HG02870 (cell line): ENCODE measurements at regions not wholly inside any gene's neighbourhood (a gene's known extent, or its start where the extent isn't known, plus 50 kb on each side); places are given as distances from the start of the nearest gene placed in this dataset.
"Not testable (repeated sequence)": the region's sequence is repeated elsewhere in the genome, so short reads cannot be mapped to it uniquely, and the experiment has no call there.

Experiments used
- ATAC-seq: cut with Tn5 transposase; IDR thresholded peaks from one replicate; pipeline ENCODE4 v1.9.1; 2021; ENCODE audit warnings: mild to moderate bottlenecking, moderate library complexity; ENCODE audit not compliant: unreplicated experiment

DNA sequence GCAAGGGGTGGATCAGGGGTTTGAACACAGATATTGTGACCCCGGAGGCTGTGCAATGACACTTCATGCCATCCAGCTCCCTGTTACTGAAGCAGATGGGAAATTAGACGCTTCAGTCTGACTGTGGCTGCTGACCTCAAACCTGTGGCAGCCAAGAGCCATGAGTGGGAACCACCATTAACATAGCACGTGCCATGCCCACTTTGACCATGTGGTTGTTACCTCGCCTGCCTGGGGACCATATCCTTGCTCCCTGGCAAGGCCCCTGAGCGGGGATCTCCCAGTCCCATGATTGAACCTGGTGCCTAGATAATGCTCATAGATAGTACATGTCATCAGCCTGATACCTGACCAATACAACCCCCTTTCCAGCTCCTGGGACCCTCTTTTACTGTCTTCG is 68.9 kb downstream of the CYP26B1 start:
- ATAC-seq: no peak

DNA sequence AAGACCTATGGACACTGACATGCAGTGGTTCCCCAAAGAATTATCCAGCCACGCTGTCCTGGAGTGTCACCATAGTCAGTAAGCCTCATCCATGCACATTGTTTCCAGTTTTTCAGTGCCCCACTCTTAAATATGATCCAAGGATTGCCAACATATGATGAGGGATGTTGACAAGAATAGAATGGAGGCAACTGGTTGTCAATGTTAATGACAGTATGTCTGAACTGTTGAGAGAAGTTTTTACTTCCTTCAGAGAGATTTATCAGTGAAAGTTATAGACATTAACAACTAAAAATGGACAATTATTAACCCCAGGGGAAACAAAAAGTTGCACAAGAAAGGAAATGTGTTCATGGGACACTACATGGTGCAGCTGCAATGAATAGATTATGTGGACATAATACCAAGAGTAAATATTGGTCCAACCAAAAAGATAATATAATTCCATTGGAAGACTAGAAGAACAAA is 69.9 kb downstream of the CYP26B1 start:
- no peak for ATAC-seq

DNA sequence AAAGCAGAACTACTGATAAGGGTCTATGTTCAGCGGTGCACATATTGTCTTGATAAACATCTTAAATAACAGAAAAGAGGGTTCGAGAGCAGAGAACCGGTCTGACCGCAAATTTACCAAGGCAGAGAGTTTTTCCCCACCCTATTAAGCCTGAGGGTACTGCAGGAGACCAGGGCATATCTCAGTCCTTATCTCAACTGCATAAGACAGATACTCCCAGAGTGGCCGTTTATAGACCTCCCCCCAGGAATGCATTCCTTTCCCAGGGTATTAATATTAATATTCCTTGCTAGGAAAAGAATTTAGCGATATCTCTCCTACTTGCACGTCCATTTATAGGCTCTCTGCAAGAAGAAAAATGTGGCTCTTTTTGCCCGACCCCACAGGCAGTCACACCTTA is 74.3 kb downstream of the CYP26B1 start:
- not testable (repeated sequence) for ATAC-seq

DNA sequence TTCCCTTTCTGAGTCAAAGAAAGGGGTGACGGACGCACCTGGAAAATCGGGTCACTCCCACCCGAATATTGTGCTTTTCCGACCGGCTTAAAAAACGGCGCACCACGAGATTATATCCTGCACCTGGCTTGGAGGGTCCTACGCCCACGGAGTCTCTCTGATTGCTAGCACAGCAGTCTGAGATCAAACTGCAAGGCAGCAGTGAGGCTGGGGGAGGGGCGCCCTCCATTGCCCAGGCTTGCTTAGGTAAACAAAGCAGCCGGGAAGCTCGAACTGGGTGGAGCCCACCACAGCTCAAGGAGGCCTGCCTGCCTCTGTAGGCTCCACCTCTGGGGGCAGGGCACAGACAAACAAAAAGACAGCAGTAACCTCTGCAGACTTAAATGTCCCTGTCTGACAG is 83.5 kb downstream of the CYP26B1 start:
- not testable (repeated sequence) for ATAC-seq

DNA sequence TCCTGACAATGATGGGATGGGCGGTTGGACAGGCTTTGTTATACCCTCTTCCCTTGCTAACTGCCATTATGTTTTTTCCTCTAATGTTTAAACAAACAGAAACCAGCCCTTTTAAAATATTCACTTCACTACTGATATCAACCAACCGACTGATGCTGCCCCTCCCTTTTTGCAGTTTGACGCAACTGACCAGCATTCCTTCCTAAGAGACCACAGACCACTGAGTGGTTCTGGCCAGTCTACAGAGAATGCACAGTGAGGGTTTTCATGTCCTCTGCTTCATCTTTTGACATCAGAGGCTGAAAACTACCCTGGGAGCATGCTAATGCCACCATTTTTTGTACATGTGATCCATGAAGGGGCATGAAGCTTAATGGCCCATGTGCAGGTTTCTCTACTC is 85.3 kb downstream of the CYP26B1 start:
- no peak for ATAC-seq

DNA sequence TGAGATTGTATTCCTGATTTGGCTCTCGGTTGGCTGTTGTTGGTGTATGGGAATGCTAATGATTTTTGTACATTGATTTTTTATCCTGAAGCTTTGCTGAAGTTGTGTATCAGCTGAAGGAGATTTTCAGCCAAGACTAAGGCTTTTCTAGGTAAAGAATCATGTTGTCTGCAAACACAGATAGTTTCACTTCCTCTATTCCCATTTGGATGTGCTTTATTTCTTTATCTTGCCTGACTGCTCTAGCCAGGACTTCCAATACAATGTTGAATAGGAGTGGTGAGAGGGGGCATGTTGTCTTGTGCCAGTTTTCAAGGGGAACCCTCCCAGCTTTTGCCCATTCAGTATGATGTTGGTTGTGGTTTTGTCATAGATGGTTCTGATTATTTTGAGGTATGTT is 90.4 kb downstream of the CYP26B1 start:
- ATAC-seq: no peak

DNA sequence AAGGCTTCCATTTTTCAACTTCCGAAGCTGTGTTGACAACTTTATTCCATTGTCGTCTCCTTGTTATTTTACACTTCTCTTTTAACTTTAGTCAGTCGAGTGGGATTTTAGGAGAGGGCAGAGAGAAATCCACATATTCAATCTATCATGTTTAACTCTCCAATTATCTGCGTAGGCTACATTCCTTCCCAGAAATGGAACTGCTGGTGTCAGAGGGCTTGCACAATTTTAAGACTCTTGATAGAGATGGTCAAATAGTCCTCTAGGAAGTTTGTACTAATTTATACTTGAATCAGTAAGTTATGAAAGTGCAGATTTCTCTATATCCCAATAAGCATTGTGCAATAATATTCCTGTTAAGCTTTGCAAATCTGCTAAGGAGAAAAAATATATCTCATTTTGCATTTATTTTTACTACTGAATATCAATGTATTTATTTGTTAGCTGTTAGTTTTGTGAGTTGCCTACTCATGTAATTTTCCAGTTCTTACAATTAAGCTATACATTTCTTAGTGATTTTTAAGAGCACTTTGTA is 95.6 kb downstream of the CYP26B1 start:
- ATAC-seq: no peak

DNA sequence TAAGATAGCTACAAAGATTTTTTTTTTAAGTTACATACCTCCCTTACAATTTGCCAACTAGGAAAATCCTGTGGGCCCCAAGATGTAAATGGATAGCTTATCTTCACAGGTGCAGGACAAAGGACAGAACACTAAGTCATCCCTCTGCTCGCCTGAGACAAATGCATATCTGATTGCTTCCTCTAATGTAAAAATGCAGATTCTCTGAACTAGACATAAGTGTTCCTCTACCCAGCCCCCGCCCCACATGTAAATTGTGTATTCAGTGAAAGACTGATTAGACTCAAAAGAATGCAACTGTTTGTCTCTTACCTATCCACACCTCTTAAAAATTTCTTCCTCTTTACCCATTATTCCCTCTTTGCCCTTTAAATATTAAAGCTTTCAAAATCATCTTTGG is 96.5 kb downstream of the CYP26B1 start:
- no peak for ATAC-seq

DNA sequence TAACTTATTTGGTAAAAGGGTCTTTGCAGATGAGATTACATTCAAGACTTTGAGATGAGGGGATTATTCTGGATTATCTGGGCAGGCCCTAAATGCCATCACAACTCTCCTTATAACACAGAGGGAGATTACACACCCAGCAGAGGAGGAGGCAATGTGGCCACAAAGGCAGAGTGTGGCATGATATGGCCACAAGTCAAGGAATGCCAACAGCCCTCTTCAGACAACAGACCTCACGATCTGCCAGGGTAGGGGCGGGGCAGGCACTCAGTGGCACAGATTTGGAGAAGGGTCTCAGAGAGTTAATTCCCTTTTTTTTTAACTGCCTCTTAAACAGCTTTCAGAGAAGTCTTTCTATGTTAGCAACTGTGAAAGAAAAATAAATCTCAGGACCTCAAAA is 96.9 kb downstream of the CYP26B1 start:
- no peak for ATAC-seq

DNA sequence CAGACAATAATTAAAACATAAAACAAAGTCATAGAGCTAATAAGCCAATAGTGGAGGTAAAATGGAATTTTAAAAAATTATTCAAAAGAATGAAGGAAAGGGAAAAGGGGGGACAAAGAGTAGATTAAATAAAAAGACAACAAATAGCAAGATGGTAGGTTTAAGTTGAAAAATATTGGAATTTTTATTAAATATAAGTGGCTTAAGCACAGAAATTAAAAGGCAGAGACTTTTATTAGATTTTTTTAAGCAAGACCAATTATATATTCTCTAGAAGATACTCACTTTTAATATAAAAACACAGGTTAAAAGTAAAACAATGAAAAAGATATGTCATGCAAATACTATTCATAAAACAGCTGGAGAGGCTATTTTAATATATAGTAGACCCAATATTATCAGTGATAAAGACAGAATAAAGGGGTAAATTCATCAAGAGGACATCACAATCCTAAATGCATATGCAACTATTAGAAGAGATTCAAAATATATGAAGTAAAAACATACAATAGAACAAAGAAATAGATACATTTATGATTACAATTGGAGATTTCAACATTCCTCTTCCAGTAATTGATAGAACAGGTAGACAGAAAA is 98.7 kb downstream of the CYP26B1 start:
- no peak for ATAC-seq

DNA sequence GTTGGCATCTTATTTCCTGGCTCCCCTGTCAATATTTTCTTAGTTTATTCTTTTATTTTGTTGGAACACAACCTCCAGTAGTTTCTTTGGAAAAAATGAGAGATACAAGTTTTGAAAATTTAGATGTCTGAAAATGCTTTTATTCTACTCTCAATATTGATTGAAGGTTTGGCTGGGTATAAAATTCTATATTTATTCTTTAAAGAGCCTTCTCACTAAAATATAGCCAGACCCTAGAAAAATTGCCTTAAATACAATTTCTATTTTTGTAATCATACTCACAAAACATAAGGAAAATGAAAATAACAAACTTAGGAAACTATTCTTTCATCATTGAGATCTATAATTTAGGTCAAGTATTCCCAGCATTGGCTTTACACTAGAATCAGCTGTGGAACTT is 103.7 kb downstream of the CYP26B1 start:
- ATAC-seq: no peak

DNA sequence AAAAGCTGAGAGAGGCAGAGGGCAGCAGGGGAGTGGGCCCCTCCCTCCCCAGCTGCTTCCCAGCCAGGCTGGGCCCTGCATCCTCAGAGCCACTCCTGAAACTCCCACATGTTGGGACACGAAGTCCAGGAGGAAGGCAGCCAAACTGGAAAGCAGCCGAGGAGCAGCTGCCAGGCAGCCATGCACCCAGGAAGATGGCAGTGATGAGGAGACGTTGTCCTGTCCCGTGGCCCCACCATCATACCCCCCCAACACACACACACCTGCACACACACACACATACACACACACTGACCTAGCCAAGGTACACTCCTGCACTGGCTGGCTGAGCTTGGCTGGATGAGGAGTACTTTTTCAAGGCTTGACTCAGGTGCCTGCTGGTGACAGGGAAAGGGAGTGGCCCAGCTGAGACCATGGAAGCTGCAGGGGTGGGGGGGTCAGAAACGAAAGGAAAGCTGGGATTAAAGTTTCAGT is 106.0 kb downstream of the CYP26B1 start:
- no peak for ATAC-seq

DNA sequence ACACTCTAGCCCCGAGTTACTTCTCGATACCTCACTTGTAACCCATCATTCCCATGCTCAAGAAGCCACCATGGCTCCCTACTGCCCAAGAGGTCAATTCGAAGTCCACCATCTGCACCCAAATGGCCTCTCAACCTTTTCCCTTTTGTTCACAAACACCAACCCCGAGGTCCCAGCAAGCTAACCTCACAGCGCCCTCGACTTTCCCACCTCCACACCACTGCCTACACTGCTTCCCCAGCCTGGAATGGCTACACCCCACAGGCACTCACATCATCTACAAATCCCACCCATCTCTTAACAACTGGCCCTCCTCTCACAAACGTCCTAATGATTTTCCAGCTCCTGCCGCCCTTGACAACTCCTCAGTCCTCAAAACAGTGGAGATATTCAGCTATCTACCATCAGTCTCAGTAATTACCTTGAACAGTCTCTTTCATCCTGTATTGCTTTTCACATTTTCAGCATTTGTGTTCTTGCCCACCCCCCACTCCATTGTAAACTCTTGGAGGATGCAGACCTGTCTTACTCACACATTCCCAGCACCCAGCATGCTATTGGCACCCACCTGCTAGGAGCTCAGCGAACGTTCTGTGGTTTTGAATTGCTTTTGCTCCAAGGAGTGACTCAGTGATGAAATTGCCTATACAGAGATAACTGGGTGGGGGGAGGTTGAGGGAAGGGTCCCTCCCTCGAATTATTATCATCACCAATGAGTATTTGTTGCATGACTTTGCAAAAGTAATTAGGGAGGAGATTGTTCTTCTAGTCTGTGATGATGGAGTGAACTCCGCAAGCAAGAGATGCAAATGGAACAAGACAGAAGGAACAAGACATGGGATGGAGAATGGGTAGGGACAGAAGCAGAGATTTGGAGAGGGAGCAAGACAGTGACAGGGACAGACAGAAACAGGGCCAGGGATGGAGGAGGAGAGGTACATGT is 106.8 kb downstream of the CYP26B1 start:
- no peak for ATAC-seq

DNA sequence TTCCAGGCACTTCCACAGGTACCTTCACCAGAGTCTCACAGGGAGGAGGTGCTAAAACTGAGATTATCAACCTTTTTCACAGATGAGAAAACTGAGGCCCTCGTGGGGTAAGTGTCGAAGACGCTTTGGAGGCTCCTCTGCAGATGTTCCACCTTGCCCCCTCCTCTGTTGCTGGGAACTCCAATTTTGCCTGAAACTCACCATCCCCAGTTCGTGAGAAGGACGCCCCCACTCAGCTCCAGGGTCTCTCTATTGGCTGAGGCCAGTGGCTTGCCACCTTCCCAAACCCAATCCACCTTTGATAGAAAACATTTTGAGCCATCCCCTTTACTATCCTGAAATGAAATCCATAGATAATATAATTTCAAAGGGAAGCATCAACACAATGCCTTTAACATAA is 109.1 kb downstream of the CYP26B1 start:
- no peak for ATAC-seq

DNA sequence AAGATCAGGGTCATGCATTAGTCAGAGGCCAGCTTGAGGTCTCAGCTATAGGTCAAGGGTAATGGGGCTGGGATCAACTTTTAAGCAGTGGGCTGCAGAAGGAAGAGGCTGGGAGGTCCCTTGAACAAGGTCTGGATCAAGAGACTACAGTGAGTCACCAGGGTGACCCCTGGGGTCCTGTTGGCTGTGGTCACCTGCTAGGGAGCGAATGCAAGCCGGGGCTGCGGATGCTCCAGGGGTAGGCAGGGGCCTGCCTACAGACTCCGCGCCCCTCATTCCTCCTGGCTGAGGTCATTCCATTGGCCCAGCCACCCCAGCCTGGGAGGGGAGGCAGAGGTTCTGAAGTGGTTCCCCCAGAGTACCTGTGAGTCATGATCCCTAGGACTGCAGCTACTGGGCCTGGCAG is 110.4 kb downstream of the CYP26B1 start:
- no peak for ATAC-seq

DNA sequence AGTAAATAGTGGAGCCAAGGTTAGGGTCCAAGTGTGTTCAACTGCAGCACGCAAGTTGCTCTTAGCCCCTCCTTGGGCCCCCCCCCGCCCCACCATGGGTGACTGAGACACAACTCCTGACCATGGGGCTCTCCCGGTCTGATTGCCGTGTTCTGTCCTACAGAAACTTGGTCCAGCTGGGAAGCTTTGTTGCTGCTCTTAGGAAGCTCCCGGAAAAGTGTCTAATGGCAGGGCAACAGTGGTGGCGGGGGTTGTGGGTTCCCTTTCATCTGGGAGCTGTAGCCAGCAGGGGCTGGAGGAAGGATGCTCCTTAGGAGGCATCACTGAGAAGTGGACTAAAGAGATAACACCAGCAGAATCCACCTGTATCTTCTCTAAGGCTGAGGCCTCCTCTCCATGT is 111.1 kb downstream of the CYP26B1 start:
- no peak for ATAC-seq

DNA sequence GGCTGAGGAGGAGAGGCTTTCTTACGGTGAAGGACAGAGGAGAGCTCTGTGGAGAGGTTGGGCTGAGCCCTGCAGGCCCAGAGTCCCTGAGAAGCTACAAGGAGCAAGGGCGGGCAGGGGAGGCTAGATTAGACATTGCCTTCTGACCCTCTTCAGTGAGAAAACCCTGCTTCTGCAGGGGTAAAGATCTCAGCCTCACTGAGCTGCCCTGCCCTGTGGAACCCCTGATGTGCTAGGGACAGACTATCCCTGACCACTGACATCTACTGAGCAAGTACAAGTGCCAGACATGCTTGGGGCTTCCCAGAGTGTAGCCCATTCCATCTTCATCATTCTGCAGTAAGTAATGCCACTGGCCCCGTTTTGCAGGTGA is 111.5 kb downstream of the CYP26B1 start:
- no peak for ATAC-seq

DNA sequence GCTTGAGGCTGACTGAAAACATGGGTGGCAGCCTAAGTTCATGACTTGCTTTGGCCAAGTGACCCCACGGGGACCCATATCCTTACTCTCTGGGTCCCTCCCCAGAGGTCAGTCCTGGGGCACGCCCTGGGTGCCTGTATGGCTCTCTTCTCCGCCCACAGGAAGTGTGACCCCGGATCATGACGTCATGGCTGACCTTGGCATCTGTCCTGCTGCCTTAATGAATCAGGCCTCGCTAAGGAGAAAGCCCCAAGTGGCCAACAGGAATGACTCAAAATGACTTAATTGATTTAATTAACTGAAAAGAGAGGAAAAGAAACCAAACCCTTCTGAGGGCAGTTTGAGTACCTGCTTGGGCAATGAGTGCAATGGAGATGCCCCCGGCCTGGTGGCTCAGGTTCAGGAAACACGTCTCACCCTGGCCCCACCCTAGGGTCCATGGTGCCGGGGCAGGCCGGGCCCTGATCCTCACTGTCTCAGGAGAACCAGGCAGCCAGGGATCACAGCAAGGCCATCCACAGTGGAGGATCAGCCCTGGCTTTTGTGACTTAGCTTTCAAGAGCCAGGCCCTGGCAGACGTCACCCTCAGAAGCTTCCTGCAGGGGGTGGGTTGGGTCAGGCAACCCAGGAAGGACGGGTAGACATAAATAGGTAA is 112.0 kb downstream of the CYP26B1 start:
- no peak for ATAC-seq

DNA sequence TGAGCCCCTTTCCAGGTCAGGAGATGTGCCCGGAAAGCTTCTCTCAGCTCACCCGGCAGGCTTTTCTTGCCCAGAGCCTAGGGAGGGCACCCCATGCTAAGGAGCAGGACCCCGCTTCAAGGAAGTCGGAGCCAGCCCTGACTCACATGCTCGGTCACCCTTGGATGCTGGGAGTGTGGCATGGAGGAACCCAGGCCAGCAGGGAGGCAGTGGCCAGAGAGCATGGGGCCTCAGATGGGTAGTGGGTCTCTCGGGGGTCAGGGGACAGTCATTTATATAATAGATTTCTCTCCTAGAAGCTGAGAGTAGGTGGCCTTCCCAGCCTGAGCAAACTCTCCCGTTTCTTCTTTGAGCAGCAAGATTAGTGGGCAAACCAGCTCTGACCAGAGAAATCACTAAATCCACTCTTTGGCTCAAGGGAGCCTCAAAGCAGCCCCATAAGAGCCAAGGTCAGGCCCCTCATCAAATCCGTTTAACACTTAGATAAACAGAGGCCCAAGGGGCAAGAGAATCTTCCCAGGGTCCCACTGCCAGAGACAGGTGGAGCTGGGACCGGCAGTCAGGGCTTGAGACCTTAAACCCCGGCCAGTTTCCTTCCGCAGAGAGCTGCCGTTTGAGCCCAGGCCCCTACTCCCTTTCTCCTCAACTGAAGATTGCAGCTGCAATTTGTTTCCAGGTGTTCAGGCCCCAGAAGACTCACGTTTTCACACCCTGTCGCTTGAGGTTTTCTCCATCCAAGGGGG is 113.1 kb downstream of the CYP26B1 start:
- ATAC-seq: no peak

DNA sequence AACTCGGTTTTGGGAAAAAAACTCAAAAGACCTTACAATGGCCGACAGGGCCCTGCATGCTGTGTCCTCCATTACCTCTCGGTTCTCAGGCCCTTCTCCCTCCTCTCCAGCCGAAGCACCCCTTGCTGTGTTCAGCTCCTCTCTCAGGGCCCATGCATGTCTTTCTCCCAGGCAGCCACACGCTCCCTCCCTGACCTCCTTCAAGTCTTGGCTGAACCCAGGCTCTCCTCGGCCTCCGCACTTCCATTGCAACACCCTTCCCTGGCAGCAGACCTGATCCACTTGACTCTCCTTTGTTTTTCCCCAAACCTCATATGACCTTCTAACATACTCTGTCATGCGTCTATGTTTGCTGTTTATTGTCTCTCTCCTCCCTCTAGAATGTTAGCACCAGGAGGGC is 114.0 kb downstream of the CYP26B1 start:
- no peak for ATAC-seq
